Hematopoietic multipotent progenitor cell treated with erythropoietin and hydrocortisone succinate and interleukin-3 and kit ligand, for 8 days (in vitro differentiated cells): ENCODE measurements at regions not wholly inside any gene's neighbourhood (a gene's known extent, or its start where the extent isn't known, plus 50 kb on each side); places are given as distances from the start of the nearest gene placed in this dataset.

Experiments
- DNase-seq: peaks from one replicate; pipeline ENCODE4 v3.0.0-alpha.2; 2015

GRCh38 chr12:69099201-69099837 is 140.1 kb upstream of the CPSF6 start:
- no peak for DNase-seq

GRCh38 chr12:69101505-69101904 is 137.9 kb upstream of the CPSF6 start:
- DNase-seq, result no peak

GRCh38 chr12:69102856-69103255 is 136.5 kb upstream of the CPSF6 start:
- DNase-seq, result no peak

- no peak for DNase-seq
Observed at GRCh38 chr12:69105101-69105962, 134.0 kb upstream of the CPSF6 start.

- DNase-seq, result no peak
Observed at GRCh38 chr12:69106482-69107118, 132.8 kb upstream of the CPSF6 start.

- DNase-seq, result no peak
Observed at GRCh38 chr12:69107541-69107940, 131.8 kb upstream of the CPSF6 start.

GRCh38 chr12:69108037-69108436 is 131.3 kb upstream of the CPSF6 start:
- DNase-seq, result no peak

GRCh38 chr12:69112616-69113015 is 126.8 kb upstream of the CPSF6 start:
- DNase-seq, result no peak

GRCh38 chr12:69115099-69115498 is 124.3 kb upstream of the CPSF6 start:
- no peak for DNase-seq

GRCh38 chr12:69115951-69116350 is 123.4 kb upstream of the CPSF6 start:
- no peak for DNase-seq

- no peak for DNase-seq
Observed at GRCh38 chr12:69117566-69118266, 121.7 kb upstream of the CPSF6 start.

GRCh38 chr12:69118516-69118915 is 120.9 kb upstream of the CPSF6 start:
- DNase-seq, result no peak

GRCh38 chr12:69119770-69120169 is 119.6 kb upstream of the CPSF6 start:
- no peak for DNase-seq

GRCh38 chr12:69120354-69120753 is 119.0 kb upstream of the CPSF6 start:
- no peak for DNase-seq

- no peak for DNase-seq
Observed at GRCh38 chr12:69123311-69123710, 116.1 kb upstream of the CPSF6 start.

GRCh38 chr12:69123919-69124638 is 115.3 kb upstream of the CPSF6 start:
- DNase-seq, result no peak

- no peak for DNase-seq
Observed at GRCh38 chr12:69129017-69129416, 110.4 kb upstream of the CPSF6 start.

- no peak for DNase-seq
Observed at GRCh38 chr12:69129564-69129963, 109.8 kb upstream of the CPSF6 start.

- no peak for DNase-seq
Observed at GRCh38 chr12:69130064-69130463, 109.3 kb upstream of the CPSF6 start.

- DNase-seq, result no peak
Observed at GRCh38 chr12:69131077-69131476, 108.3 kb upstream of the CPSF6 start.

- DNase-seq, result no peak
Observed at GRCh38 chr12:69136931-69137613, 102.3 kb upstream of the CPSF6 start.

- no peak for DNase-seq
Observed at GRCh38 chr12:69141074-69141473, 98.3 kb upstream of the CPSF6 start.
